Activated CD4-positive, alpha-beta T cell treated with anti-CD3 and anti-CD28 coated beads for 36 hours (primary cell): ENCODE measurements at regions not wholly inside any gene's neighbourhood (a gene's known extent, or its start where the extent isn't known, plus 50 kb on each side); places are given as distances from the start of the nearest gene placed in this dataset.
A peak's percentile ranks its signal among the peaks of the same experiment; 100 is the strongest.
"Not testable (repeated sequence)": the region's sequence is repeated elsewhere in the genome, so short reads cannot be mapped to it uniquely, and the experiment has no call there.

Experiments
- ATAC-seq: fragments of 200-7000 bp; cut with Tn5 transposase; one replicate; pipeline ENCODE4 v1.10.0; 2021; ENCODE audit warnings: mild to moderate bottlenecking, moderate library complexity
- CTCF ChIA-PET: fragments of 350-600 bp; sonication (Branson Sonifier 250); formaldehyde crosslinking; loops from one replicate; lab custom pipeline; 2021; ENCODE audit warnings: antibody characterized with exemption; lab: Charles Lee
- POLR2A ChIA-PET: fragments of 350-600 bp; sonication (Branson Sonifier 250); formaldehyde crosslinking; loops from one replicate; lab custom pipeline; 2021; ENCODE audit warnings: antibody characterized with exemption, inconsistent platforms; lab: Charles Lee
- DNase-seq: peaks from one replicate; pipeline ENCODE4 v3.0.0-alpha.2; 2020
- H3K27ac Mint-ChIP-seq: one replicate; pipeline ENCODE4 v1.8.0; 2021; ENCODE audit warnings: mixed read lengths
- H3K27me3 Mint-ChIP-seq: one replicate; pipeline ENCODE4 v1.8.0; 2021; ENCODE audit warnings: mixed read lengths
- H3K36me3 Mint-ChIP-seq: one replicate; pipeline ENCODE4 v1.8.0; 2021; ENCODE audit warnings: low read depth, mixed read lengths
- H3K4me1 Mint-ChIP-seq: one replicate; pipeline ENCODE4 v1.8.0; 2021; ENCODE audit warnings: mixed read lengths
- H3K4me3 Mint-ChIP-seq: one replicate; pipeline ENCODE4 v1.8.0; 2021; ENCODE audit warnings: mild to moderate bottlenecking, moderate library complexity, mixed read lengths
- H3K9me3 Mint-ChIP-seq: one replicate; pipeline ENCODE4 v1.8.0; 2021; ENCODE audit warnings: low read depth, mixed read lengths
- intact Hi-C, 2 experiments: fragments of 100-400 bp; cut with DNase I in 1 of 2; cut with micrococcal nuclease in 1 of 2; formaldehyde crosslinking; loops; one replicate each; pipeline versions ENCODE4 v1.14.2 to v1.15.1; 2022 to 2024; cut with DNase I, micrococcal nuclease

- DNase-seq, POLR2A ChIA-PET, CTCF ChIA-PET, H3K36me3 Mint-ChIP-seq, H3K27ac Mint-ChIP-seq, H3K9me3 Mint-ChIP-seq, H3K27me3 Mint-ChIP-seq, intact Hi-C loops, H3K4me1 Mint-ChIP-seq, H3K4me3 Mint-ChIP-seq: not testable (repeated sequence)
- ATAC-seq = peak; percentile 47
These were observed 52.7 kb upstream of the FOXO6 start for GRCh38 chr1:41308520-41308919.

GRCh38 chr1:41305576-41306363, 55.5 kb upstream of the FOXO6 start:
- Mint-ChIP-seq H3K4me1 (no peaks in the 10 kb centered on the region), H3K36me3 (no peaks in the 10 kb centered on the region), H3K9me3 (peaks cover 7% of the 10 kb centered on the region), H3K27me3 (peaks cover 10% of the 10 kb centered on the region), H3K4me3 (no peak overlapping the region), H3K27ac (no peak overlapping the region)
- ATAC-seq (no peak), DNase-seq (no peak)
- CTCF ChIA-PET = no interaction called here
- intact Hi-C loops = no loop called here
- POLR2A ChIA-PET = no interaction called here

- ChIA-PET POLR2A (no interaction called here), CTCF (no interaction called here)
- Mint-ChIP-seq H3K4me3 (no peak overlapping the region), H3K36me3 (no peaks in the 10 kb centered on the region), H3K9me3 (no peaks in the 10 kb centered on the region), H3K27me3 (peaks cover 4% of the 10 kb centered on the region), H3K4me1 (no peaks in the 10 kb centered on the region), H3K27ac (no peak overlapping the region)
- intact Hi-C loops = no loop called here
- ATAC-seq (no peak), DNase-seq (no peak)
These were observed 54.4 kb upstream of the SCMH1 start for GRCh38 chr1:41296506-41296905.

- H3K27me3 Mint-ChIP-seq = peaks cover 21% of the 10 kb centered on the region
- intact Hi-C loops = no loop called here
- DNase-seq (no peak), ATAC-seq (no peak)
- H3K27ac Mint-ChIP-seq = no peak overlapping the region
- ChIA-PET CTCF (interaction anchor here (0.9 kb wide), 1 partner anchor 12 kb away, joined by 4 read pairs; no protein-coding TSS in a partner anchor), POLR2A (no interaction called here)
- no peak overlapping the region for H3K4me3 Mint-ChIP-seq
- no peaks in the 10 kb centered on the region for H3K4me1 Mint-ChIP-seq
- no peaks in the 10 kb centered on the region for H3K9me3 Mint-ChIP-seq
- H3K36me3 Mint-ChIP-seq = no peaks in the 10 kb centered on the region
These were observed 52.1 kb upstream of the SCMH1 start for GRCh38 chr1:41294216-41294615.

GRCh38 chr1:41293779-41294178, 51.7 kb upstream of the SCMH1 start:
- H3K9me3 Mint-ChIP-seq = no peaks in the 10 kb centered on the region
- no peaks in the 10 kb centered on the region for H3K4me1 Mint-ChIP-seq
- CTCF ChIA-PET = no interaction called here
- no peaks in the 10 kb centered on the region for H3K36me3 Mint-ChIP-seq
- no peak overlapping the region for H3K4me3 Mint-ChIP-seq
- no peak overlapping the region for H3K27ac Mint-ChIP-seq
- ATAC-seq (no peak), DNase-seq (no peak)
- intact Hi-C loops = no loop called here
- peaks cover 21% of the 10 kb centered on the region for H3K27me3 Mint-ChIP-seq
- POLR2A ChIA-PET = no interaction called here
